ENCODE measurements at regions not wholly inside any gene's neighbourhood (a gene's known extent, or its start where the extent isn't known, plus 50 kb on each side); places are given as distances from the start of the nearest gene placed in this dataset.
"Not testable (repeated sequence)": the region's sequence is repeated elsewhere in the genome, so short reads cannot be mapped to it uniquely, and the experiment has no call there.

DNA sequence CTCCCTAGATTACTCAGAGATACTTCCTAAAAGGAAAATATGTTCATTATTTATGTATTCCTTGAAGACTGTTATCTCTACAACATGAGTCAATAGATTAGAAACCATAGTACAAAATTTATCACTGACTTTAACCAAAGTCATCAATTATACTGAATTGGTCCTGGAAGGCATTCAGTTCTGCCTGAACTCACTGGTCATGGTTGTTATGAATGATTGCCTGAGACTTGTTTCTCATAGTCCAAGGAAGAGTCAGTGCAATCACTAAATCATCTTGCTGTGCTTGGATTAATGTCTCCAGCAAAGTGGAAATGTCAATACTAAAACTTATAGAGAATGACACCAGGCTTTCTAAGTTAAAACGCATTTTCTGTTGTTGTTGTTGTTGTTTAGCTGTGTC lies 878.6 kb upstream of the MANEA start:
- no peak for DNase-seq (ENCODE audit: low spot score)

DNA sequence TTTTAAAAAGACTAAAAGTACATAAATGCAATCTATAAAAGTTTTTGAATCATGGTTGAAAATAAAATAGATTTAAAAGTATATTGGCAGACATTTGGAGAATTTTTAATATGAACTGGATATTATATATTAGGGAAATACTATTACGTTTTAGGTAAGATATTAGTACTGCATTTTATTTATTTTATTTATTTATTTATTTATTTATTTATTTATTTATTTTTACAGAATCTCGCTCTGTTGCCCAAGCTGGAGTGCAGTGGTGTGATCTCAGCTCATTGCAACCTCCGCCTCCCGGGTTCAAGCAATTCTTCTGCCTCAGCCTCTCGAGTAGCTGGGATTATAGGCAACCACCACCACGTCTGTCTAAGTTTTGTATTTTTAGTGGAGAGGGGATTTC lies 890.1 kb upstream of the MANEA start:
- DNase-seq (ENCODE audit: low spot score): not testable (repeated sequence)

DNA sequence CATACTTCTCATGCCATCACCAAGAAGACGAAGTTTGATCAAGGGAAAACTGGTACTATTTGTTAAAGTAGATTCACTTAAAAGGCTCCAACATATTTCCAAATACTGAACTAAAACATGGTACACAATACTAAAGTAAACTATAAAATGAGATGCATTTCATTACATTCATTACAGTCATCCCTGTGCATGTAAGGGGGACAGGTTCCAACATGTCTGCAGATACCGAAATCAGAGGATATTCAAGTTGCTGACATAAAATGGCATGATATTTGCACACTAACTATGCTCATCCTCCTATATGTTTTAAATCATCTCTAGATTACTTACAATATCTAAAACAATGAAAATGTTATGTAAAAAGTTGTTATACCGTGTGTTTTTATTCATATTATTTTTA lies 893.9 kb upstream of the MANEA start:
- no peak for DNase-seq (ENCODE audit: low spot score)

DNA sequence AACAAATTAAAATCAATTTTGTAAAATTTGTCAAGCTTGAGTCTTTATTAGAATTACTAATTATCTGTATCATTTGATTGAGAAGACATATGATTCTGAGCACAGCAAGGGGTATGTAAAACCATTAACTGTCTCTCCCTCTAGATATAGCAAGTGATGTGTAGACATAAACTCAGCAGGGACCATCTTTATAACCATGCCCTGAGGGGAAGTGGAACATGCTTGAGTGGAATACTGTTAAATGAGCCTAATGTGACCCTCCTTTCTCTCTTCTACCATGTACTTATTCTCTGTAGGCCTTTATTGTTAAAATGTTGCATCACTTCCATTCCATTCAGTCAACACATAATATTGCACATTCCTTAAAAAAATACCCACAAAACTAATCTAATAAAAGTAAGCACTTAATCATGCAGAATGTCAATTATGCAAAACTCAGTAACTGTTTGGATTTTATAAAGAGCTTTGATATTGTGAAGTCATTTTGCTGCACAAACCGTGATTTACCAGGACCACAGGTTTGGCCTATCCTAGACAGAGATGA lies 896.6 kb upstream of the MANEA start:
- no peak for DNase-seq (ENCODE audit: low spot score)

DNA sequence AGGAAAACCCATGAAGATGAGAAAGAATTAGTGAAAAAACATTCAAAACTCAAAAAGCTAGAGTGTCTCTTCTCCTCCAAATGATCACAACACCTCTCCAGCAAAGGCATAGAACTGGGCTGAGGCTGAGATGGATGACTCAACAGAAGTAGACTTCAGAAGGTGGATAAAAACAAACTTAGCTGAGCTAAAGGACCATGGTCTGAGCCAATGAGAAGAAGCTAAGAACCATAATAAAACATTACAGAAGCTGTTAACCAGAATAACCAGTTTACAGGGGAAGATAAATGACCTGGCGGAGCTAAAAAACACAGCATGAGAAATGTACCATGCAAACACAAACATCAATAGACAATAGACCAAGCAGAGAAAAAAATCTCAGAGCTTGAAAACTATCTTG lies 904.1 kb upstream of the MANEA start:
- no peak for DNase-seq (ENCODE audit: low spot score)

DNA sequence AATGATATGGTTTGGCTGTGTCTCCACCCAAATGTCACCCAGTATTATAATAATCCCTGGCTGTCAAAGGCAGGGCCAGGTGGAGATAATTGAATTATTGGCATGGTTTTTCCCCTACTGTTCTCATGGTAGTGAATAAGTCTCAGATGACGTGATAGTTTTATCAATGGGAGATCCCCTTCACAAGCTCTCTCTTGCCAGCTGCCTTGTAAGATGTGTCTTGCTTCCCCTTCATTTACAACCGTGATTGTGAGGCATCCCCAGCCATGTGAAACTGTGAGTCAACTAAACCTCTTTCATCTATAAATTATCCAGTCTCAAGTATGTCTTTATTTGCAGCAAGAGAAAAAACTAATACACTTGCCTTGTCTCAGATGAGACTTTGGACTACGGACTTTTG lies 907.3 kb upstream of the MANEA start:
- no peak for DNase-seq (ENCODE audit: low spot score)

DNA sequence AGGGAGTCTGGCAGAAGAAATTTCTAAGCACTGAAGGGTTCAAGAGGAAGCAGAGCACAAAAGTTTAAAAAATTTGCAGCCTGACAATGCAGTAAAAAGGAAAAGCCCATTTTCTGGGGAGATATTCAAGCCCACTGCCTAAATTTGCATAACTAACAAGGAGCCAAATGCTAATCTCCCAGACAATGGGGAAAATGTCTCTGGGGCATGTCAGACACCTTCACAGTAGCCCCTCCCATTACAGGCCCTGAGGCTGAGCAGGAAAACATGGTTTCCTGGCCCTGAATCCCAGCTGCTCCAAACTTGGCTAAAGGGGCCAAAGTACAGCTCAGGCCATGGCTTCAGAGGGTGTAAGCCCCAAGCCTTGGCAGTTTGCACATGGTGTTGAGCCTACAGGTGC lies 908.5 kb upstream of the MANEA start:
- DNase-seq (ENCODE audit: low spot score): no peak

DNA sequence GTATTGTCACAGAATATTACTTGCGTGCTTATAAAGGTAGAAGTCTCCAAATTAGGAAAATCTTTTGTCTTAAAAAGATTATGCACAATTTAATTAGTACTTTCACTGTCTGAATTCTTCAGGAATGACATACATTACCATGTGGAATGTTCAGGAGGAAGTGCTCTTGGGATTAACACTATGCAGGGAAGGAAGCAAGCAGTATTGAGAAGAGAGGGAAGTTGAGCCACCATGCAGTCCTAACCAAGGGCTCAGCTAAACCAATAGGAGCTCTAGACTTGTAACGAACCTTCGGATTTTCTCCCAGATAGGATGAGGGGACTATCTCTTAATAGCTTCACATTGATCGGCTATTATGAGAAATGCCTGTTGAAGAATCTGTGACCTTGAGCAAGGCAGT lies 918.4 kb upstream of the MANEA start:
- DNase-seq (ENCODE audit: low spot score): no peak

DNA sequence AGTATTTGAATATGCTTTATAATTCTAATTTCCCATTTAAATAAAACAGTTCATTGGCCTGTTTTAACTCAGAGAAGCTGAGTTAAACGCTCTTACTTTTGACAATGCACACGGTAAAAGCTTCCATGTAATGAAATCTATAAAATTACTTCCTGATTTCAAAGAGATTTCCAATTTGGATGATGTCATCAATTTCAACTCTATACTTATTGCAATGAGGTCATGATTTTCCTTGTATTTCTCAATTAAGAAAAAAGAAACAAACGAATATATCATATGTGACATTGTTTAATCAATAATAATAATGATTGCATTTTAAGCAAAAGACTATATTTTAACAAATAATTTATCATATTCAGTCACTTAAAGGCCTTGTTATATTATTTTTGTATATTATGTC lies 926.1 kb upstream of the MANEA start:
- DNase-seq (ENCODE audit: low spot score): no peak

DNA sequence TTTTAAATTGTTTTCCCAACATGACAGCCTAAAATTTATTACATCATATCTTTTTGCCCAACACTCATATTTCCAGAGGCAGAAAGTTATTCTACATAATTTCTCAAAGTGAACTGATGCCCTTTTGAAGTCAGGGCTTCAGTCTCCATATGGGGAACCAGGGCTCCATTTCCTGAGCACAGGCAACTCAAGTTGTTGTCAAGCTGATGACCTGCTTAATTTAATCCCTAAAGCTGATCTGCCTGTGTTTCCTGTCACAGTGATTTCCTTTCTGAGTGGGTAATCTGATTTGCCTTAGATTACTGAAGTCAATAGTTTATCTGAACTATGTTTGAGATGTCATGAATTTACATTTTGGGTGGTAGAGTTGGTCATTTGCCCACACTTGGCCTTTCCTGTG lies 932.1 kb upstream of the MANEA start:
- no peak for DNase-seq (ENCODE audit: low spot score)

DNA sequence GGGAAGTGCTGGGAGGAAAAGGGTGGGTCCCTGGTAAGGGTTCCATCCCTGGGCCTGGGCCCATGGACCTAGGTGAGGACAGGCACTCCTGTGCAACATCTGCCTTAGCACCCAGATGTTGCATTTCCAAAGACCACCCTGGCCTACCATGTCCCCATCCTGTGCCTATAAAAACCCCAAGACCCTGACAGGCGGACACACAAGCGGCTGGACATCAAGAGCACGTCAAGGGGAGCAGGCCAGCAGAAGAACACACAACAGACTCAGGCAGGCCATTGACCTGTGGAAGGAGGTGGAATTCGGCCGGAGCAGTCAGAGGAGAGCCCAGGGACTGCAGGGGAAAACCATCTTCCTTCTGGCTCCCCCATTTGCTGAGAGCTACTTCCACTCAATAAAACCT lies 937.8 kb upstream of the MANEA start:
- no peak for DNase-seq (ENCODE audit: low spot score)

DNA sequence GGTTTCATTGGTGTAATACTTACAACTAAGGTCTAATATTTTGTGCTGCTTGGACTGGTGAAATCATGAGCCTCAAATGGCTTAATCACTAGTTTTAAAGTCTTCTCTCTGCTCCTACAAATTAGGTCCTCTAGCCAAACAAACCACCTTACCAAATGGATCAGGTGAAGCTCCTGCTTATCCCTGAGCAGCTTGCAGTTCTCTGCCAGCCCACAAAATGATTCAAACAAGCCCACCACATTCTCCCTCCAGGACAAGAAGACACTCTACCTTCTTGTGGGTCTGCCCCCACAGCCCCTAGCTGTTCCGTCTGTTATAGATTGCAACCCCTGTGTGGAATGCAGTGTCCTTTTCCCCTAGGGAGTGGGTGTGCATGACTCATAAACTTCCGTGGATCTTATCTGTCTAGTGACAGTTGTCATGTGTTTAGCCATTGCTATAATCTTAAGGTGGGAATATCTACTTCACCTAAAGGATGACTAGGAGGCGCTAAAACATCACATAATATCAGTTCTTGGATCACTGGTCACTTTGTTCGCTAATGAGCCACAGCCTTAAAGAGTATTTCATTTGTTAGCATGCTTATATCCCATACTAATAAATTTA lies 940.5 kb upstream of the MANEA start:
- DNase-seq (ENCODE audit: low spot score): no peak

DNA sequence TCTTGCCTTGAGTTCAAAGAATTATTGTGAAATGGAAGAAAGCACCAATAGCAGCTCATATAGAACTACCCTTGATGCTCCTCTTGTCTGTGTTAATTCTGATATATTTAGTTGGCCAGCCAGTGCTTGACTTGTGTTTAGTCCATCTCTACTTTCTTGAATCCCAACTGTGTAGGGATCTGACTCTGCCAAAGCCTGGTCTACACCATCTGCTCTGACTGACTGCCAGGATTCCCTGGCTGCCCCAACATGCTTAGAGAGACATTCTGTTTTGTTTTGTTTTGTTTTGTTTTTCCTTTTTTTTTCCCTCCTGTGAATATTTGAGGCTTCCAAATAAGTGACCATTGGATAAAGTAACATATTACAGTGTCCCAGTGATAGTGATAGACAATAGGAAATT lies 953.7 kb upstream of the MANEA start:
- no peak for DNase-seq (ENCODE audit: low spot score)

DNA sequence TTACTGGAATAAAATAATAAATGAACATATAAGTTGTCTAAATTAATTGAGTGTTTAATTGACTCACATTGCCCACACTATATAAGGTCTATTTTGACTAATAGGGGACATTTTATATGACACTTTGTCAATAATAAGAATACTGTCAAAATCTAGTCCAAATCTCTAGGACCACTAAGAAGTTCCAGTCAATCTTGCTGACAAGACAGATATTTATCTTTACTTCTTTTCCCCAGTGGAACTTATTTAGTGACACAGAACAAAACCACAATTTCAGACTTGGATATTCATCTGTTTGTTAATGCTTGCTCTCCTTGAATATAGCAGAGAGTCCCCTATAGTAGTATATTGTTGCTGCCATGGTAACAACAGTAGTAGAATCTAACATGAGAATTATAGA lies 954.6 kb upstream of the MANEA start:
- no peak for DNase-seq (ENCODE audit: low spot score)

DNA sequence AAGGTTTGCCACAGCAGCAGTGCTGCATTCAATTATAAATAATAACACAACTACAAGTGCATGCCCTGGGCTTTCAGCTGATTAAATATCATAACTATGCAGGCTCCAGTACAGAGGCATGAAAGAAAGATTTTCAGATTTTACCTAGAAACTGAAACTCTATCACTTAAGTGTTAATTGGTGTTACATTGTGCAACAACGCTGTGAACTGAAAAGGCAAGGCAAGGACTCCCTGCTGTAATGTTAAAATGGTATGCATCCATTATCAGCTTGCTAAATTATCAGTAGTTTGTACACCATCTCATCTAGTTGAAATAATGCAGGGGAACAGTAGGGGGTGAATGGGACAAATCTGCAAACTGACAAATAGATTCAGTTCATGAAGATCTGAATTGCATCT lies 976.7 kb upstream of the MANEA start:
- no peak for DNase-seq (ENCODE audit: low spot score)

DNA sequence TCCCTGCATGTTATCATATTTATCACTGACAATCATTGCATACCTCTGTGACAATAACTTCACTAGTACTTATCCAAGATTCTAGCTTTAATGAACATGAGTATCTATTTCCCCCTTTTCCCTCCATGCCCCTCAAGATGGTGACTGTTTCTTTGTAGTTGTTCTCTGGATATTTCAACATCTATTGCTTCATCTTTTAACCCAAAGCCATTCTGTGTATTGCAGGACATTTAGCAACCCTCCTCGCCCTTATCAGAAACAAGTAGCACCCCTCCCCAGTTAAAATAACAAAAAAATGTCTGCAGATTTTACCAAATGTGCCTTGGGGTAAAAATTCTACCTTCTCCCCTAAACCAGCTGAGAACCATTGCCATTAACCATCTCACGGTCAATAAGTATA lies 979.8 kb upstream of the MANEA start:
- no peak for DNase-seq (ENCODE audit: low spot score)

DNA sequence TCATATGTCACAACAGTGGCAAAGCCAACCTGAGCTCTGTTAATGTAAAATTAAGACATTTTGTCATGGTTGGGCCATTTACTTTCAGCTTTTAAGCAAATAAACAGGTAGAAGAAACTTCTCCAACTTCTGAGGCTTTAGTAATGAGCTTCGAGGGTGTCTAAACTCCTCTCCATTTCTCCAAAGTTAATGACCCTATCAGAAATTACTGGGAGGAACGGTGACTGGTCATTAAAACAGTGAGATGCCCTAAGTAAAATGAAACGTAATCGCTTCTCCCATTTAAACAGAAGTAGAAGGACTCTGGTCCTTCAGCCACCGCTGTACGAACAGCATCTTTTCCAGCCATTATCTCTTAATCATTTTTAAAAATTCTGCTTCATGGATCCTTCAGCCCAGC lies 986.9 kb upstream of the MANEA start:
- DNase-seq (ENCODE audit: low spot score): no peak

DNA sequence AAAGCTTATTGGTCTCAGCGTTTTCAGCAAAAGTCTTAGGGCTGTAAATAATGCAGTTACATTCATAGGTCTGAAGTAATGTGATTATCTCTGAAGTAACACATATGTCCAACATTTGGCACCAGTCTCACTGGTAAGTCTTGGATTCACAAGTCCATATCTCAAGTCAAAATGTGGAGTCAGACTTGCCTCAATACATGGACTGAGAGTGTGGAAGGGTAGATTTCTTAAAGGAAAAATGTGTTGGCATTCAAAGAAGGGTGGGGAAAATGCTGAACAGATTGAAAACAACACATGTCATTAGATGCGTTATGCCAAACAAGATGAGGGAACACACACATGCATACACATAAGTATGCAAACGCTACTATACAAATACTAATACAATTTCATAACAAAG lies 989.0 kb upstream of the MANEA start:
- no peak for DNase-seq (ENCODE audit: low spot score)

DNA sequence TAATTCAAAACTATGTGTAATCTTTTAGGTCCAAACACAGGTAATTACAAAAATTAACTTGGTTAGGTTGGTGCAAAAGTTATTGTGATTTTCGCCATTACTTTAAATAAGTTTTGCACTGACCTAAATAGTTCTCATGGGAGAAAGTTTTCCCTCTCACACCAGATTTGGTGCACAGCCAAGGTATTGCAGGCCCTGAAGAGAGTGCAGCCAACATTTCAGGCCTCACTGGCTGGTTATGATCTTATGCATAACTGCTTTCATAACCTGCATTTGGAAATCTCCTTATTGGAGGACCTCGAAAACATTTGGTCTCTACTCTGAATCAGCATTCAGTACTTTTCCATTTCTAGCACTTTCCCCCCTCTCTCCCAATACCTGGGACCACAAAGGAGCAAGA lies 993.1 kb upstream of the MANEA start:
- DNase-seq (ENCODE audit: low spot score): no peak

DNA sequence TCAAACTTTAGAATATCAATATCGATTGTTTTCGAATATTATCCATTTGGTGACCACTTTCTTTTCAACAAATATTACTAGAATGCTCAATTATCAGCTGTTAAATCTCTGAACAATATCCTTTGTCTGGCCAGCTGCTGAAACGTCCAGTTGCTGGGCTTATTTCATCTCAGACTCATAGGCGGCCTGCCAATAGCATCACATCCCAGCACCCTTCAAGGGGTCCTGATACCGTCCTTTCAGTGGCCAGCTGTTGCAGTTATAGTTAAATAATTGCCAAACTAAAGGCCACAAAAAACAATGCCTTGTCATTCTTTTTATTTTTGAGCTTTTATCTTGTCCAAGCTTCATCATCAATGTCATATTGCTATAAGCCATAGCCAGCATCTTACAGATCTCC lies 1006.8 kb upstream of the MANEA start:
- DNase-seq (ENCODE audit: low spot score): no peak

DNA sequence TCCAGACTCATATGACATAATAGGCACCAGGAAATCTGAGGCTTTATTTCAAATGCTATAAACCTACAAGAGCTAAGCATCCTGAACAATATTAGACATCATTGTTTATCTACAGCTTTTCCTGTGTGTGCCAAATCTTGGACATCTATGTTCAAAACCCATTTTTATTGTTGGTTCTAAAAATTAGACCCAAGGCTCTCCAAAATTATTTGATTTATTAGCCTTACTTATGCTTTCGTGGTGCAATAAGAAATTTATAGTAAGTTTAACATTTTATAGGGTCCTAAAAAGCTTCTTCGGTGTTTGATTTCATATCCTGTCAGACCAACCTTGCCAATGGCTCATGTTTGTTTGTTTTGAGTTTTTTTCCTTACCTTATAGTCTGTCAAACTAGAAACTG lies 1014.5 kb upstream of the MANEA start:
- no peak for DNase-seq (ENCODE audit: low spot score)

DNA sequence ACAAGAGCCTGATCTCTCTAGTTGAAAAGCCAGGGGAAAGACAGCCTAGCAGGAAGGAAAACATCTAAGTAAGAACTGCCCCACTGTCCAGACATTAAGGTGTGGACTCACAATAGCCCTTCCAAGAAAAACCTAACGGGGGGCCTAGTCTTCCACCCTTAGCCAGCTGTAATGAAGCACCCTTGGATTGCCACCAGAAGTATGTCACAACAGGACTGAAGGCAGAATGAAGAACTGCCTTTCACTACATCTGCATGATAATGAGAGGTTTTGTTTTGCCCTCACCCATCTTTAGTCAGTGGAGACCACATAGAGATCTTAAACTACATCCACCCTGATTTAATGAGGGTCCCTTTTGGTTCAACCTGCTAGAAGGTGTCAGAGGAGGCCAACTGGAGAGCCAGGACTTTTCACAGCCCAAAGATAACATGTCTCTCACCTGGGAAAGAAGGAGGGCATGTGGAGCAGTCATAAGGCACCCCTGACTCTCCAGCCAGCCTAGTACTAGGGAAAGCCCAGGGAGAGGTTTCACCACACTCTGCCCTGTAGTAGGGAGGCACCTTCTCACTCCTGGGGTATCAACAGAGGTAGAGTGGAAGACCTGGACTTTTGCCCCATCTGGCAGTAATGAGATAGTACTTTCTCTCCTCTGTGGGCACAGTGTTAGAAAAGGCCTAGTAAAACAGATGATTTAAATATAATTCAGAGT lies 1017.4 kb upstream of the MANEA start:
- no peak for DNase-seq (ENCODE audit: low spot score)

DNA sequence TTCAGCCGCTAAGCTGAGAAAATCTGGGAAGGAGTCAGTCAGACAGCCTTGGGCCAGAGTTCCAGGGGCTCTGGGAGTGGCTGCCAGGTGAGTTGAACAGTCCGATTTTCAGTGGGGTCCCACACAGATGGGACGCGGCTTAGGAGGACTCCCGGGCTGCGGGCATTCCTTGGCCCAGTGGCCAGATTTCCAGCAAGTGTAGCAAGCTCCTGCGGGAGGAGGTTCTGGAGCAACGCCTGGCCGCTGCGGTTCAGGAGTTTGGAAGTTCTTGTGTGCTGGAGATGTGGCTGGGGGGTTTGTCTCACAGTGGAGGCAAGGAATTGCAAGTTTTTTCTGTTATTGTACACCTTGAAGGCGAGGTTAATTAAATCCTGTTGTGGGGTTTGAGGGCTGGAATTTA lies 1020.1 kb upstream of the MANEA start:
- DNase-seq (ENCODE audit: low spot score): not testable (repeated sequence)

DNA sequence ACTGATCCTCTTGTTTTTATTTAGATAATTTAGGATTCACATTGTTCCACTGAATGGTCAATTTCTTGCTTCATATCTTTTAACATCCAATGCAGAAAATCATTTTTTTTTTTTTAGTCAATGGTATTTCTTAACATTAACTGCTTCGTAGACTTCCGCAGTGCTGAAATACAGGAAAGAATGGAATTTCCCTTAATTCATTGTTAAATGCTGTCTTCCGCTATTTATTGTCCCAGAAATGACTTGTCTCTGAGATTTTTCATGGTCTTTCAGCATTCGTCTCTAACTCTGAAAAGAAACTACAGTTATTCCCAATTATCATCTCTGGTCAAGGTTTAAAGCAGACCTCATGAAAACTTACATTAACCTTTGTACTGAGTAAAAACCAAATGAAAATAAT lies 1029.1 kb upstream of the MANEA start:
- DNase-seq (ENCODE audit: low spot score): no peak
